GM12872 (cell line): ENCODE measurements at regions not wholly inside any gene's neighbourhood (a gene's known extent, or its start where the extent isn't known, plus 50 kb on each side); places are given as distances from the start of the nearest gene placed in this dataset.

ENCODE experiments used
- CTCF ChIP-seq: IDR thresholded peaks from 3 replicates; pipeline ENCODE4 v1.5.1; 2011; ENCODE audit warnings: low read depth, mild to moderate bottlenecking, low read length, moderate library complexity; ENCODE audit not compliant: insufficient read depth

- TF ChIP-seq CTCF = no peak
These were observed 92.9 kb upstream of the USP38 start for GRCh38 chr4:143091862-143092261.

DNA sequence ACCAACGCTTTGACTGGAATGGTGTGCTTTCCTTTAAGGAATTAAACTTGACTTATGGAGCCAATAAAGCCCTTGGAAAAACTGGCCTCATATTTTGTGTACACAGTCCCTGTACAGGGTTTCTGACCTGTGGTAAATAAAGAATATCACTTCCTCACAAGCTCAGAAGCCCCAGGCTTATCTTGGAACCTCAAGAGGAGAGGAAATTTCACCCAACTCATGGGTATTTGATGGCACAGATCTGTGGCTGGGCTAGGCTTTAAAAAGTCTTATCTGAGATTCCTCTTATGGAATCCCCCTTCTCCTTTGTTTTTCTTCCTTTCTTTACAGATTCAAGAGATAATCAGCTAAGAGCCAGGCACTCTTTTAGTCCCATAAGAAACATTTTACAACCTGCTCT, 89.3 kb upstream of the USP38 start:
- no peak for TF ChIP-seq CTCF

DNA sequence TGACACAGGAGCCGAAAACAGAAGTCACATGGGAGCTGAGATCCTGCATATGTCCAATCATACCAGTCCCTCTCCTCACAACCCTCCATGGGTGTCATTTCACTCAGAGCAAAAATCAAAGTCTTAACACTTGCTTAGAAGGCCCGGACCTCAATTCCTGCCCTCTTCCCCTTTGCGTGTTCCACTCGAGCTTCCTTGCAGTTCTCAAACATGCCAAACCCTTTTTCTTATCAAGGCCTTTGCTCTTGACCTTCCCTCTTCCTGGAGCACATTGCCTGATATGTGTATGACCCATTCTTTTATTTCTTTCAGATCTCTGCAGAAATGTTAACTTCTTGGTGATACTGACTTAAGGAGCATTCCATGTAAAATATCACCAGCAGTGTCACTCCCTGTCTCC, 87.0 kb upstream of the USP38 start:
- TF ChIP-seq CTCF = no peak

GRCh38 chr4:143099693-143100092, 85.0 kb upstream of the USP38 start:
- TF ChIP-seq CTCF = no peak

- TF ChIP-seq CTCF = no peak
These were observed 75.3 kb upstream of the USP38 start for GRCh38 chr4:143109376-143109775.

- no peak for TF ChIP-seq CTCF
These were observed 66.1 kb upstream of the USP38 start for GRCh38 chr4:143118663-143119062.

- TF ChIP-seq CTCF = no peak
These were observed 57.1 kb upstream of the USP38 start for GRCh38 chr4:143127621-143128020.

GRCh38 chr4:143133977-143134376, 50.7 kb upstream of the USP38 start:
- TF ChIP-seq CTCF = no peak
